HepG2 (cell line): ENCODE measurements at regions not wholly inside any gene's neighbourhood (a gene's known extent, or its start where the extent isn't known, plus 50 kb on each side); places are given as distances from the start of the nearest gene placed in this dataset.
"Not testable (repeated sequence)": the region's sequence is repeated elsewhere in the genome, so short reads cannot be mapped to it uniquely, and the experiment has no call there.

Experiments
- ATF1 ChIP-seq: IDR thresholded peaks from 2 replicates; pipeline ENCODE4 v1.6.1; 2016; ENCODE audit warnings: mild to moderate bottlenecking, control low read depth
- CTCF ChIP-seq: sonication (generic); formaldehyde crosslinking; IDR thresholded peaks from 2 replicates; pipeline ENCODE4 v1.5.0; 2020; ENCODE audit warnings: mild to moderate bottlenecking, missing genetic modification reagents, moderate library complexity
- HDAC2 ChIP-seq: sonication (generic); formaldehyde crosslinking; IDR thresholded peaks from 2 replicates; pipeline ENCODE4 v1.4.0; 2020; ENCODE audit warnings: missing genetic modification reagents
- HNRNPK ChIP-seq: fragments of 200-400 bp; formaldehyde crosslinking; IDR thresholded peaks from 2 replicates; pipeline ENCODE4 v1.6.1; 2018; ENCODE audit warnings: low read length, low read depth, moderate library complexity, mild to moderate bottlenecking; ENCODE audit not compliant: poor library complexity, severe bottlenecking
- POLR2A ChIP-seq, 2 experiments: IDR thresholded peaks; 2 replicates each; pipeline ENCODE4 v1.6.1; 2011; ENCODE audit warnings: low read depth in 2 of 2, low read length in 2 of 2, mild to moderate bottlenecking in 1 of 2, moderate library complexity in 1 of 2; ENCODE audit not compliant: insufficient read depth in 1 of 2
- ZC3H13 ChIP-seq: sonication (generic); formaldehyde crosslinking; IDR thresholded peaks from 2 replicates; pipeline ENCODE4 v1.8.1; 2023; ENCODE audit warnings: mild to moderate bottlenecking, missing genetic modification reagents, moderate library complexity
- ZNF382 ChIP-seq: sonication (generic); formaldehyde crosslinking; IDR thresholded peaks from 2 replicates; pipeline ENCODE4 v1.5.0; 2020; ENCODE audit warnings: missing genetic modification reagents, mild to moderate bottlenecking, borderline replicate concordance
- ZZZ3 ChIP-seq: sonication (generic); formaldehyde crosslinking; IDR thresholded peaks from 2 replicates; pipeline ENCODE4 v1.4.0; 2020; ENCODE audit warnings: missing genetic modification reagents, mild to moderate bottlenecking, borderline replicate concordance

- not testable (repeated sequence) for TF ChIP-seq CTCF (CRISPR knock-in tag); ZNF382 (CRISPR knock-in tag); POLR2A (IDR thresholded peaks at IDR 0.05; ENCODE audit: insufficient read depth in 1 of 2, low read depth in 2 of 2, low read length in 2 of 2); ZZZ3 (CRISPR knock-in tag); ZC3H13; ATF1 (CRISPR knock-in tag); HDAC2 (CRISPR knock-in tag); HNRNPK
These were observed 104.0 kb downstream of the LIMS3 start for GRCh38 chr2:110002502-110002901.
